GM23338 (cell line): ENCODE measurements at regions not wholly inside any gene's neighbourhood (a gene's known extent, or its start where the extent isn't known, plus 50 kb on each side); places are given as distances from the start of the nearest gene placed in this dataset.

ENCODE experiments used
- ATAC-seq: fragments of 200-7000 bp; cut with Tn5 transposase; 3 replicates; pipeline ENCODE4 v1.9.1; 2020
- DNase-seq: peaks from one replicate; pipeline ENCODE4 v3.0.0-alpha.2; 2015; ENCODE audit warnings: low spot score
- H2AFZ ChIP-seq: fragments of 200-600 bp; sonication (generic); 2 replicates; pipeline ENCODE4 v1.8.0; 2016; ENCODE audit warnings: antibody characterized with exemption, mild to moderate bottlenecking, moderate library complexity
- H3F3A ChIP-seq: fragments of 200-600 bp; sonication (generic); replicated peaks from 2 replicates; pipeline ENCODE4 v1.8.0; 2017; ENCODE audit warnings: antibody characterized with exemption, mixed run types, low read depth
- H3K27ac ChIP-seq: fragments of 200-600 bp; sonication (generic); 2 replicates; pipeline ENCODE4 v1.6.1; 2016; ENCODE audit warnings: low read depth
- H3K27me3 ChIP-seq: fragments of 200-600 bp; sonication (generic); 2 replicates; pipeline ENCODE4 v1.8.0; 2016; ENCODE audit warnings: mild to moderate bottlenecking, mixed run types, moderate library complexity; ENCODE audit not compliant: insufficient read depth
- H3K36me3 ChIP-seq: fragments of 200-600 bp; sonication (generic); 2 replicates; pipeline ENCODE4 v1.8.0; 2016; ENCODE audit warnings: mild to moderate bottlenecking; ENCODE audit not compliant: insufficient read depth
- H3K4me1 ChIP-seq: fragments of 200-600 bp; sonication (generic); 2 replicates; pipeline ENCODE4 v1.8.0; 2016; ENCODE audit warnings: mild to moderate bottlenecking, moderate library complexity; ENCODE audit not compliant: insufficient read depth
- H3K4me2 ChIP-seq: fragments of 200-600 bp; sonication (generic); 2 replicates; pipeline ENCODE4 v1.7.1; 2017; ENCODE audit warnings: mixed run types
- H3K4me3 ChIP-seq: fragments of 200-600 bp; sonication (generic); 2 replicates; pipeline ENCODE4 v1.6.1; 2016; ENCODE audit warnings: mixed run types
- H3K79me2 ChIP-seq: fragments of 200-600 bp; sonication (generic); replicated peaks from 2 replicates; pipeline ENCODE4 v1.8.0; 2017; ENCODE audit warnings: mild to moderate bottlenecking; ENCODE audit not compliant: insufficient read depth
- H3K9me2 ChIP-seq: fragments of 200-600 bp; sonication (generic); 2 replicates; pipeline ENCODE4 v1.8.0; 2017; ENCODE audit not compliant: insufficient read depth
- H4K20me1 ChIP-seq: fragments of 200-600 bp; sonication (generic); replicated peaks from 2 replicates; pipeline ENCODE4 v1.8.0; 2017; ENCODE audit warnings: mild to moderate bottlenecking; ENCODE audit not compliant: insufficient read depth
- H3K27ac Mint-ChIP-seq: 2 replicates; pipeline ENCODE4 v1.8.0; 2020; ENCODE audit warnings: inconsistent platforms, mild to moderate bottlenecking, moderate library complexity, mixed read lengths
- H3K27me3 Mint-ChIP-seq: 3 replicates; pipeline ENCODE4 v1.8.0; 2022; ENCODE audit warnings: low read depth, mild to moderate bottlenecking, moderate library complexity, mixed read lengths, inconsistent platforms; ENCODE audit not compliant: insufficient read depth, poor library complexity
- H3K36me3 Mint-ChIP-seq: 3 replicates; pipeline ENCODE4 v1.8.0; 2021; ENCODE audit warnings: low read depth, mild to moderate bottlenecking, inconsistent platforms, moderate library complexity, mixed read lengths
- H3K4me1 Mint-ChIP-seq: 3 replicates; pipeline ENCODE4 v1.8.0; 2020; ENCODE audit warnings: mild to moderate bottlenecking, inconsistent platforms, mixed read lengths
- H3K4me3 Mint-ChIP-seq: 3 replicates; pipeline ENCODE4 v1.8.0; 2021; ENCODE audit warnings: moderate library complexity, mild to moderate bottlenecking, inconsistent platforms, mixed read lengths
- H3K9me3 Mint-ChIP-seq: 3 replicates; pipeline ENCODE4 v1.8.0; 2020; ENCODE audit warnings: moderate library complexity, mild to moderate bottlenecking, inconsistent platforms, mixed read lengths
- CREB1 ChIP-seq: fragments of 250-450 bp; sonication (Bioruptor Pico); IDR thresholded peaks from 2 replicates; pipeline ENCODE4 v1.5.0; 2020; ENCODE audit warnings: low read depth, mild to moderate bottlenecking, moderate library complexity
- CTCF ChIP-seq, 2 experiments: fragments of 200-600 bp in 1 of 2; sonication (generic) in 1 of 2; conservative IDR thresholded peaks; 2 replicates each; pipeline versions ENCODE4 v1.5.1 to v1.6.1; 2016 to 2017; ENCODE audit warnings: antibody characterized with exemption in 2 of 2, low read depth in 2 of 2, mild to moderate bottlenecking in 2 of 2, moderate library complexity in 1 of 2
- EZH2 ChIP-seq: fragments of 200-600 bp; sonication (generic); IDR thresholded peaks from one replicate; pipeline ENCODE4 v1.8.0; 2017; ENCODE audit warnings: antibody characterized with exemption, mild to moderate bottlenecking, low read depth; ENCODE audit not compliant: unreplicated experiment
- EZH2phosphoT487 ChIP-seq: fragments of 200-600 bp; sonication (generic); IDR thresholded peaks from one replicate; pipeline ENCODE4 v1.8.1; 2018; ENCODE audit warnings: antibody characterized with exemption; ENCODE audit not compliant: unreplicated experiment
- JUNB ChIP-seq: IDR thresholded peaks from one replicate; pipeline ENCODE4 v1.6.1; 2016; ENCODE audit warnings: antibody characterized with exemption; ENCODE audit not compliant: unreplicated experiment
- POLR2AphosphoS5 ChIP-seq: IDR thresholded peaks from 2 replicates; pipeline ENCODE4 v1.6.1; 2016; ENCODE audit warnings: antibody characterized with exemption, low read depth
- REST ChIP-seq: IDR thresholded peaks from one replicate; pipeline ENCODE4 v1.6.1; 2018; ENCODE audit warnings: antibody characterized with exemption; ENCODE audit not compliant: unreplicated experiment
- STAT1 ChIP-seq: IDR thresholded peaks from one replicate; pipeline ENCODE4 v1.6.1; 2016; ENCODE audit warnings: antibody characterized with exemption; ENCODE audit not compliant: unreplicated experiment
- ZNF331 ChIP-seq: fragments of 250-450 bp; sonication (Bioruptor Pico); IDR thresholded peaks from 2 replicates; pipeline ENCODE4 v1.5.0; 2020; ENCODE audit warnings: low read depth, mild to moderate bottlenecking, moderate library complexity
- ZNF462 ChIP-seq: fragments of 250-450 bp; sonication (Bioruptor Pico); IDR thresholded peaks from 2 replicates; pipeline ENCODE4 v1.5.0; 2020; ENCODE audit warnings: mild to moderate bottlenecking, moderate library complexity

- TF ChIP-seq CREB1 = no peak
- no peak for TF ChIP-seq ZNF331
- TF ChIP-seq REST = no peak
- TF ChIP-seq STAT1 = no peak
- TF ChIP-seq CTCF (conservative IDR thresholded peaks at IDR 0.05; ENCODE audit: low read depth in 2 of 2) = no peak
- no peak for TF ChIP-seq JUNB
- no peak for TF ChIP-seq EZH2phosphoT487
These were observed 212.0 kb downstream of the CSNK2A3 start (continued) for GRCh38 chr11:11141065-11141464.

GRCh38 chr11:11140510-11140909 is 212.5 kb downstream of the CSNK2A3 start:
- no peaks in the 10 kb centered on the region for H3K79me2 ChIP-seq
- TF ChIP-seq CTCF (conservative IDR thresholded peaks at IDR 0.05; ENCODE audit: low read depth in 2 of 2) (no peak), EZH2 (no peak), POLR2AphosphoS5 (no peak), CREB1 (no peak), JUNB (no peak), ZNF331 (no peak), EZH2phosphoT487 (no peak), ZNF462 (CRISPR knock-in tag) (no peak)

More at GRCh38 chr11:11140510-11140909, 212.5 kb downstream of the CSNK2A3 start:
- H3K4me3 Mint-ChIP-seq = no peak overlapping the region
- peaks cover 8% of the 10 kb centered on the region; the same call in 2 of the 3 replicates for H3K4me1 Mint-ChIP-seq
- no peaks in the 10 kb centered on the region for H3K36me3 ChIP-seq
- H4K20me1 ChIP-seq = no peaks in the 10 kb centered on the region
- H3F3A ChIP-seq = no peaks in the 10 kb centered on the region
- no peaks in the 10 kb centered on the region for H3K4me1 ChIP-seq
- no peak overlapping the region for H2AFZ ChIP-seq
- no peaks in the 10 kb centered on the region for H3K36me3 Mint-ChIP-seq
- no peak overlapping the region for H3K4me2 ChIP-seq
- H3K4me3 ChIP-seq = no peak overlapping the region
- H3K27ac Mint-ChIP-seq = no peak overlapping the region
- H3K9me3 Mint-ChIP-seq = no peaks in the 10 kb centered on the region
- H3K27ac ChIP-seq = no peak overlapping the region
- ATAC-seq (no peak), DNase-seq (no peak)
- H3K27me3 ChIP-seq = no peaks in the 10 kb centered on the region
- H3K9me2 ChIP-seq = no peaks in the 10 kb centered on the region
- no peaks in the 10 kb centered on the region for H3K27me3 Mint-ChIP-seq
